GM19395 (cell line): ENCODE measurements at regions not wholly inside any gene's neighbourhood (a gene's known extent, or its start where the extent isn't known, plus 50 kb on each side); places are given as distances from the start of the nearest gene placed in this dataset.
"Not testable (repeated sequence)": the region's sequence is repeated elsewhere in the genome, so short reads cannot be mapped to it uniquely, and the experiment has no call there.

ENCODE experiments used
- ATAC-seq: cut with Tn5 transposase; IDR thresholded peaks from one replicate; pipeline ENCODE4 v1.9.1; 2021; ENCODE audit warnings: mild to moderate bottlenecking, moderate library complexity; ENCODE audit not compliant: unreplicated experiment

DNA sequence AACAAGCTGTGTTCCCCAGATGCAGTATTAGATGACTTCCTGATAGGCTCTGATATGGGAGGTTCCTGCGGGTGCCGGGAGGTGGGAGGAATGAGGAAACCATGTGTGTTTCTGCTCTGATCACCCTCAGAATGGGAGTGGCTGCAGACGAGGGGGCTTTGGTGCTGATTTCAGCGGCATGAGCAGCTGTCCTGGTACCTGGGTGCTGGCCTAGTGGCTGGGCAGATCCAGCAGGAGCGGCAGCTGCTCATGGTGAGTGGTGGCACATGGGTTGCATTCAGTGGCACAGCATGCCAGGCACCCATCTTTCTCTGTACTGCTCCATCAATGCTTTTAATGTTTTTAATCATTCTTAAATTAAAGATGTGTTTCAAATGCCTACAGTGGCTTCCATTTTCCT, 177.2 kb upstream of the NETO1 start:
- no peak for ATAC-seq

DNA sequence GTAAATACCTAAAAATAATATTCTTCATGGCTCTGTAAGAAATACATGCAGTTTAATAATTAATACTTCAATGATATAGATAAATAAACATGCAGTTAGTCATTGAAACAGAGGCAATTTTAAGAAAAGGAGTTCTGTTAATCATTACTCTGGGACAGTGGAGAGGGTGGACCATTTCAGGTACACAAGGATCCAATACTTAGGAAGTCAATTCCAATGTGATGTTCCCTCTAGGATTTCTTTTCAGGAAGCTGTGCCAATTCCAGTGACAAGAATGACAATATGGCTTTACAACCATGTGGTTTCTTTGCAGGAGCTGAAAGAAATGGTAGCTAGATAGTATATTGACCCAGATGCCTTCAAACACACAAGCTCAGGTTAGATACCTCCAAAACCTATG, 175.8 kb upstream of the NETO1 start:
- no peak for ATAC-seq

DNA sequence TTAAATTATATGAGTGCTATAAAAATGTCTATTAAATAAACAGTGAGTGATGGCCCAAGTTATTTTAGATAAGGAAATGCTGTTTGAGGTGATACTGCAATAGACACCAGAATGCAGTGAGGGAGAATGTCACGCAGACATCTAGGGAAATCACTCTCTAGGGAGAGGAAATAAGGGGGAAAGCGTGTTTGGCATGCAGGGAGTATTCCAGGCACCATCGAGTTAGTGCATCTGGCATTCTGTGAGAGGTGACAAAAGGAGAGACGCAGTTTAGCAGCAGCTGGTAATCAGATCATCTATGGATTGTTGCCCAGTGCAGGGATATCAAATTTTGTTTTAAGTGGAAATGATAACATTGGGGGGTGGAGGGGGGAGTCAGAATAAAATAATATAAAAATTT, 175.4 kb upstream of the NETO1 start:
- no peak for ATAC-seq

DNA sequence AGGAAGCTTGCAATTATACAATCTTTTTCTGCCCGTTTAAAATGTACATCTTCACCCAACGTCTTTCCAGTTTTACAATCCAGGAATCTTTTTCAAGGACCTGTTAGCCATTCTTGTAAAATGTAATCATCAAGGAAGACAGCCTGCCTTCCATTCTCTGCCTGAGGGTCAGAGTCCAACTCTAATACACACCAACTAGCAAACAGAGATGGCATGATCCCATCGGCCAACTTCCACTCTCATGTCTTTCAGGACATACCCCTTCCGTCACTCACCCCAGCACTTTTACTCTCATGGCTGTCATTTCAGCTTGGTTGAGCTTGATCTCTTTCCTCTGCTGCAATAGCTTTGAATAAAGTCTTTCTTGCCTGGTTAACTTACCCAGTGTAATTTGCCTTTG, 172.5 kb upstream of the NETO1 start:
- ATAC-seq: no peak

DNA sequence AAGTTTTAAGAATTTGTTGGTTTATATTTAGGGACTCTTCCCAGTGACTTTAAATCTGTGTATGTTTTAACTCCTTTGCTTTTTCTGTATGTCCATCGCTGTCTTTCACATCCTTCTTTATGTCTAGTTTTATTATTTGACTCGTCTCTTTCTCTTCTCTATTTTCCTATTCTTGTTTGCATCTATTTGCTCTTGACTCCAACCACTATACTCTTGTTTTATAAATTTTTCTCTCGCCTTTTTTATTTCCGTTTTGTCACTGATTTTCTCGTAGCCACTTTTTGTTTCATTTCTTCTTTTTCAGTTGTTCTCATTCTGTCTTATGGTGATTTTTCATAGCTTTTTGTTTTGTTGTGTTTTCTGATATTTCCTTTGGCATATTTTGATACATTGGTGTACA, 170.5 kb upstream of the NETO1 start:
- peak; percentile 54 for ATAC-seq

DNA sequence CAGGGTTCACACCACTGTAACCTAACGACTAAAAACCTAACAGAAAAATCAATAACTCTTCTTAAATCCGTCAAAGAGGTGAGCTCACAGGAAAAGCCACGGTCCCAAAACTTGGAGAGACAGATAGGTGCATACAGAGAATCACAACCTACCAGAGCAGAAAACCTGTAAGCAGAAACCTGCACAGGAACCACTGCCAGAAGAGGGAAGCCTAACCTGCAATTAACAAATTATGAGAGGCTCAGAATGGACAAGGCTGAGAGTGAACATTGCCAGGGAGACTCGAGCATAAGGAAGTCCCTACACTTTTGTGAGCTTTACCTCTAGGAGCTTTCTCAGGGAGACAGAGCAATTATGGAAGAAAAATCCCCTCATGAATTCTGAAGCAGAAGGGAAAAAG, 156.2 kb upstream of the NETO1 start:
- no peak for ATAC-seq

DNA sequence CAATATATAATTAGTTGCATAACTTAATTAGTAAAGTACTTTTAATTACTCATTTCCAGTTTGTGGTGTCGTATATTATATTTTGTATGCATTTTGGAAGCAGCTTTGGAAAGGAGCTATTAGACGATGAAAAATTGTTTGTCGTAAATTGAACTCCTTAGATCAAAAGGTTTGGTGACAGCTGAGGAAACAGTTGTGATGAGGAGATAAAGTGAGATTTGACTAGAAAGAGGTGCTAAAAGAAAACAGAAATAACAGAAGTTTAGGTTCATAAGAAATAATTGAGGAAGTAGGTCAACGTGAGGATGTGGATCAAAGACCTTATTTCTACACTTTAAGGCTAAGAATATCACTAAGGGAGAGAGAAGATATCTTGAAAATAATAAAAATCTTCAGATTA, 141.9 kb upstream of the NETO1 start:
- no peak for ATAC-seq

DNA sequence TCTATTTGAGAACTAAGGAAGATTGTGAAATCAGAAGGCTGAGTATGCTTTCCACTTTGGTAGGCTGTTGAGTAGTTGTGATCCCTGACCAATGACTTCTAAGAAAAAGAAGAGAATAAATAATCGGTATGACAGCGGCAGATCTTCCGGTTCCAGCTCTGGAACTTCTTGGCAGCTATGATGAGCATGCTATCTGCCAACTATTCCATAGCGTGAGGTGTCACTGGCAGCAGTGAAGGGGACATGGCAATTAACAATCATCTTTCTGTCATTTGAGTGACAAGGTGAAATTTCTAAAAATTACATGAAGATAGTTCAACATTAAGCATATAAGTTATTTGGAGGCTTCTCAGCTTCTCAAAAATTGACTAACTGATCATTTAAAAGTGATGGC, 140.1 kb upstream of the NETO1 start:
- no peak for ATAC-seq

DNA sequence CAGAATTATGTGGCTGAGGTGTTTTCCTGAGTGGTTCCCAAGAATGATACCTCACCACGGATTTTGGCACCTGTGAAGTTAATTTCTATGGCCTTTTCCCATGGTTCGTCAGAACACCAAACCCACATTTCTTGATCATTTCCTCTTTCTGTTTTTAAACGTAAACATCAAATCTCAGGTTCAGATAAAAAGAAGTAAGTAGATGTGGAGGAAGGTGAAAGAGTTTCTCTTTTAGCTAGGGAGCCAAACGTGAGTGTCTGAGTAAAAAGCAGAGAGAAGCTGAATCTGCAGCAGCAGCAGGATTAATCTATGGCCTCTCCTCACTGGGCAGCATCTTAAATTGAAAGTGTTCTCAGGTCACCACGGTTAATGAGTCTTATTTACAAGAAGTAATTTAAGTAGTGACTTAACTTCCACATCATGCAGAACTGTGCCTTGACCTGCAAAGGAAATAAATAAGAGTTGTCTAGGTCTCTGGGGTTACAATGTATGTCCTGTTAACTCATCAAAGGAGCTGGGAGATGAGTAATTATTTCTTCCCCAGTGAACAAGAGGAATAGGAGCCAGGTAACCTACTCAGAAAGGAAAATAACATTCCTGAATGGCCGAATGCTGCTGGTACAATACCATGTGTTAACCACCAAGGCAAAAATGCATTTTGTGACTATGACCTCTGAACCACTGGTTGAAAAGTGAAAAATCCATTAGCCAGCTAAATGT, 139.6 kb upstream of the NETO1 start:
- ATAC-seq: peak; percentile 61

DNA sequence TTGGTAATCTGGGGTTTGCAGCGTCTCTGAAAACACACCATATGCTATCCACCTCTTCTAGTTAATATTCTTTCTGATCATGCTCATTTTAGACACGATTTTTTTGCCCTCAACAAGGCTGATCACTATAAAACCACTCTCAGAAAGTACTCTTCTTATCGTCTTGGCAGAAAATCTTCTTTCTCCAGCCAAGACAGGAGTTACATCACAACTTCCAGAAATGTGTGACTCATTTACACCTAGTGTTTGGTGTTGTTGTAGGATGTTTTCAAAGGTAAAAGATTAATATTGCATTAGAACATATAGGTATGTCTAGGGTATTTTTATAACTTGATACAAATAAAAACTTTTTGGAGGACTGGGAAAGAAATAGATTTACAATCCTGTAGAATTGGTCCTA, 138.5 kb upstream of the NETO1 start:
- no peak for ATAC-seq

DNA sequence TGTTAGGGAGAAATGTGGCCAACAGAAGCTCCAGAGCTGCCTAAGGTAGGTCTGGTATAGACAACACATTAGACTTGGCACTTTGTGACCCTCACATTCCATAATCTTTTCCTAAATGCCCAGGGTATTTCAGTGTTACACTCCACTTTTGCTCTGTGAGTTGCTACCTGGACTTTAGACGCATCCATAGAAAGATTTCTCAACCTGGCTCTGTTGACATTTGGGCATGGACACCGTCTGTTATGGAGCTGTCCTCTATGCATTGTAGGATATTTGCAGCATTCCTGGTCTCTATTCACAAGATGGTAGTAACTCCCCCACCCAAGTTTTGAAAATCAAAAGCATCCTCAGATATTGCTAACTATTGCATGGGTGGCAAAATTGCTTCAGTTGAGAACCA, 136.5 kb upstream of the NETO1 start:
- ATAC-seq: no peak

DNA sequence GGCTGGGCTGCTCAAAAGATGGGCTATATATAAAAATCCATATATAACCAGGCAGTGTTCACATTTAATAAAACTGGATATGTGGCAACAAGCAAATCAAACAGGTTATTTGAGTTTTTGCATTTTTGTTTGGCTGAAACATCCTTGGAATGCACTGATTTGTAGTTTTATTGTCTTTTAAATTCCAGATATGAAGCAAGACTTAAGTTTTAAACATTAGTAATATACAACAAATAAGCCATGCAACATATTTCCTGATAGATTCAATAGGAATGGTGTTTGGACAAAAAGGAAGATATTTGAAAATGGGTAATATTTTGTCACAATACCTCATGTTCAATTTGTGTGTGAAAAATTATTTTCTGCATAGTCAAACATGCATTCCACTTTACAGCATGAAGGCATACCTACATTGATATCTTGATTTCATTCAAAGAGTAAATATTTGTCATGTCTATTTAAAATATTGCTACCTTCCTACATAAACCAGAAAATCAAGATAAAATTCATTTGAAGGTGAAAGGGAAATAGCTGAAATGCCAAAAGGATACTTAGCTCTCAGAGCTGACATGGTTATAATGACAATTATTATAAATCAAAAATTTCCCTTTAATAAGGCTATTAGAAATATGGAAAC, 132.3 kb upstream of the NETO1 start:
- ATAC-seq: no peak

DNA sequence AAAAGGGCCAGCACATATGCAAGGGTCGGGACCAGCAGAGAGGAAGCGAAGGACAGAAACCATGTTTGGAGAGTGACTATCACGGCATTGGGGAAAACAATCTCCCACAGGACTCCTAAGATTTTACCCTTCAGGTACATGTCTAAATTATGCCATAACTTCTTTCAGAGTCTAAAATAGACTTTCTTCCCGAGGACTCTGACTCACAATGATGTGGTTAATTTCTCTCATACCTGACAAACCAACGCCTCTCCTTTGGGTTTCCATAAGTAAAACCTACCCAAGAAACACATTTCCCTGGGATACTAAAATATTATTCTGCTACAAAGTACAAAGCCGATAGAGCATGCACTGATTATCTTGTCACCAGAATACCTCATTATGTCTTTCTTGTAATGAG, 127.8 kb upstream of the NETO1 start:
- ATAC-seq: no peak

DNA sequence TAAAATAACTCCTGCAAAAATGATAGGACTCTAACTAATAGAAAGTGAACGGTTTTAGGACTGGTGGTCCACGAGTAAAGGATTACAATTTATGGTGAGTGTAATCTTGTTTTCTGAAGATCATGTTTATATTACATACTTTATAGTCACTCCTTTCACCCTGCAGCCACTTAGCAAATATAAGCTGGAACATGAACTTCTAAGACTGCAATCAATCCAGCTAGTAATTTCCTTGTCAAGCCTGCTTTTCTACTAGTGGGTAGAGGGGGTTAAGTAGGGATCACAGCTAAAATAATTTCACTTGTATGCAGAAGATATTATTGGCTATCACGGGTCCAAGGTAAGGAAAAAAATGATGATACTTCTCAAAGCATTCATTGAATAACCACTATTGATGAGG, 125.5 kb upstream of the NETO1 start:
- ATAC-seq: no peak

DNA sequence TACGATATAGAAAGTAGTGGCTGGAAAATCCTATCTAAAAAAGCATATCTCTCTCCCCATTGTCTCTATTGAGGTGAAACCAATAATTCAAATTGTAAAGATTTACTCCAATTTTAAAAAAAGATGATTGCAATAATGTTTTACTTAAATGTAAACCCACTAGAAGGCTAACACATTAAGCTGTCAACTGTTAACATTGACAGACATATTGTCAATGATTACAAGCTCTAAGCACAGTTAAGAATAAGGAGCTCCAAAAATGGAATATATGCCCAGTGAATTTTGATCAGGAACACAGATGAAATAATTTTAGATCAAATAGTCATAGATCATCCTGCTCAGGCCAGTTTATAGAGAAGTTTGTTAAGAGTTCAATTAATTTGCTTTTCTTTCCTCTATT, 123.6 kb upstream of the NETO1 start:
- ATAC-seq: no peak

DNA sequence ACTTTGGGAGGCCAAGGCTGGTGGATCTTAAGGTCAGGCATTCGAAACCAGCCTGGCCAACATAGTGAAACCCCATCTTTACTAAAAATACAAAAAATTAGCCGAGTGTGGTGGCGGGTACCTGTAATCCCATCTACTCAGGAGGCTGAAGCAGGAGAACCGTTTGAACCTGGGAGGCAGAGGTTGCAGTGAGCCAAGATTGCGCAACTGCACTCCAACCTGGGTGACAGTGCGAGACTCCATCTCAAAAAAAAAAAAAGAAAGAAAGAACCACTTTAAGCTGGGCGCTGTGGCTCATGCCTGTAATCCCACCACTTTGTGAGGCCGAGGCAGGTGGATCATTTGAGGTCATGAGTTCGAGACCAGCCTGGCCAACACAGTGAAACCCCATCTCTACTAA, 119.8 kb upstream of the NETO1 start:
- not testable (repeated sequence) for ATAC-seq

DNA sequence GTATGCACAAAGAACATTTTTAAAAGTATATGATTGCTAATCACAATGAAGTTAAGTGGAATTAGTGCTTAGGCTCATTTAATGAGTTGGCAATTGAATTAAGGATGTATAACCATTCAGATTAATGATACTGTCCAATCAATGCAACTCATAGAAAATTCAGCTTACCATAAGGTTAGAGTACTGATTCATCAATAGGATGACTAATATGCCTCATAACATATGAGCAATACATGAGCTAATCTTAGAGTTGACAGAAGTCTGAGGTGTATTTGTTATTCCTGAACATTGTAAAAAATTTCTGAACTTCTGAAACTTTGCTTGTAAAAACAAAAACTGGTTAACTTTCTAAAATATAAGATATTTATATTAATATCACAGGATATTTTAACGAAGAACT, 118.3 kb upstream of the NETO1 start:
- ATAC-seq: peak; percentile 47

DNA sequence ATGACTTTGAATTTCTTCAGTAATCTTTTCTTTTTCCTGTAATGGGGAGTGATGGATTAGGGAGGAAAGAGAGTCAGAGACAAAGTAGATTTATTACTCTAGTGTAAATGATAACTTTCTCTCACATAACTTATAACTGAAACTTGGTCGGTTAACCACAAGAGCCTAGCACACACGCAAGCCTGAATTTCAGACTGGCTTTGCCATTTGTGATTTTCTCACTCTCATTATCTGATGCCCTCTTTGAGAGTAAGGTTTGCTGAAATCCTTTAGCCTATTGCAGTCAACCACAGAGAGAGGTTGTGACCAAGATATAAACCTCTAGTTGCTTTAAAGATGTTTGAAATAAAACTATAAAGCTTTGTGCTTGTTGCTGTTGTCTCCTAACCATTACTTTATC, 117.9 kb upstream of the NETO1 start:
- ATAC-seq: peak; percentile 94

DNA sequence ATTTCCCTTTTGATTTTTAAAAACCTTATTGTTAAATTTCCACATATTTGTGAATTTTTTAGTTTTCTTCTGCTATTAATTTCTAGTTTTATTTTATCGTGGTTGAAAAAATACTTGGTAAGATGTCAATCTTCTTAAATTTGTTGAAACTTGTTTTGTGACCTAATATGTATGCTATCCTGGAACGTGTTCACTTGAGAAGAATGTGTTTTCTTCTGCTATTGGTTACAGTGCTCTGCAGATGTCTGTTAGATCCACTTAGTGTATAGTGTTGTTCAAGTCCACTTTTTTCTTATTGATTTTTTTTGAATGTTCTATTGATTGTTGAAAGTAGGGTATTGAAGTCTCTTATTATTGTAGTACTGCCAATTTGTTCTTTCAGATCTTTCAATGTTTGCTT, 116.5 kb upstream of the NETO1 start:
- no peak for ATAC-seq

DNA sequence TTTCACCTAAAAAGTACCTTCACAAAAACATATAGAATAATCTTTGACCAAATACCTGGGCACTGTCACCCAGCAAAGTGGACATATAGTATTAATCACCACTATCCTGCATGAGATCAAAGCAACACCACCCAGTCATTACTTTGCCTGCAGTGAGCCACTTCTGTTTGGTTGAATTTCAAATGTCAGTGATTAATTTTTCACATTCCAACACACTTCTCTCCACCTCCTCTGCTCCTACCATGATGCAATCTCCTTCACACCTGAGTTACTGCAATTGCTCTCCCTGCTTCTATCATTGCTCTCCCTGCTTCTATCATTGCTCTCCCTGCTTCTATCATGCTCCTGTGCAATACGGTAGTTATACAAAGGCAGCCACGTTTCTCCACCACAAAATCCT, 106.1 kb upstream of the NETO1 start:
- no peak for ATAC-seq

DNA sequence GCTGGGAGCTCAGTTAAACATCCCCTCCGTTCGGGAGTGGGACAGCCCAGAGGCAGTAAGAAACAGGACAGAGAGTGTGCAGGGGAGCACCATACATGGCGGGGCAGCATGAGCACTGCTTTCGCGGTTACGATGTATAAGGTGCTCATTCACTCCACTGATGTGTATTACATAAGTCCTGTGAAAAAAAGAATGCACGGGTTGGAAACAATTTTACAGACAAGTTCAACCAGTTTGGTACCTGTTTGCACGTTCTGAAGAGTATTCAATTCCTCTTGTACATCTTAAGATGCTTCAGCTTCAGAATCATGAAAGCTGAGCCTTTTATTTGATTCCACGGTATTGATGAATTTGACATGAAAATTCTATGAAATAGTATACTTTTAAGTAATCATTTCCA, 97.8 kb upstream of the NETO1 start:
- no peak for ATAC-seq

DNA sequence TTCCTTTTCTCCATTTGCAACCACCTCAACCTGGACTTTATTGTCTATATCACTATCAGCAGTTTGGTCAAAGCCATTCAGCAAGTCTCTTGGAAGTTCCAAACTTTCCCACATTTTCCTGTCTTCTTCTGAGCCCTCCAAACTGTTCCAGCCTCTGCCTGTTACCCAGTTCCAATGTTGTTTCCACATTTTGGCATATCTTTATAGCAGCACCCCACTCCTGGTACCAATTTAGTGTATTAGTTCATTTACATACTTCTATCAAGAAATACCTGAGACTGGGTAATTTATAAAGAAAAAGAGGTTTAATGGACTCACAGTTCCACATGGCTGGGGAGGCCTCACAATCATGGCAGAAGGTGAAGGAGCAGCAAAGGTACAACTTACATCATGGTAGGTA, 90.4 kb upstream of the NETO1 start:
- ATAC-seq: not testable (repeated sequence)

DNA sequence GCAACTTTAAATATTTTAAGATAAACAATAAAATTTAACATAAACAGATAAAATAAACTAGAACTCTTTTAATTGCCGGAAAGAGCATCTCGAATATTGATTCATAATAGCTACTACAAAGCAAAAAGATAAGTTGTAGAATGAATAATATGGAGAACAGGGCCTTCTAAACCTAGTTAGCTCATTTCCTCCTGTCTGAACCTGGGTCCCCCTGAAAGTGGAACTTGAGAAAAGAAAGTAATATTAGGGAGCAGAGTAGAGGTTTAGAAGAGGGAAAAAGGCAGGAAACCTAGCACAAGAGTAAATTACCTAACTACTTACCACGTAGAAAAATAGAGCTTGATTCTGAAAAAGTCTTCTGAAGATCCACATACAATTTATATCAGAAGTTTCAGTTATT, 80.7 kb upstream of the NETO1 start:
- no peak for ATAC-seq
